Fibroblast of mammary gland (primary cell): ENCODE measurements at regions not wholly inside any gene's neighbourhood (a gene's known extent, or its start where the extent isn't known, plus 50 kb on each side); places are given as distances from the start of the nearest gene placed in this dataset.

Experiments used
- DNase-seq: peaks from one replicate; pipeline ENCODE4 v3.0.0-alpha.2; 2010; ENCODE audit warnings: low read depth
- H3K4me3 ChIP-seq: 2 replicates; pipeline ENCODE4 v1.5.1; 2011; ENCODE audit warnings: low read depth, mild to moderate bottlenecking, low read length, moderate library complexity; ENCODE audit not compliant: control insufficient read depth
- CTCF ChIP-seq: conservative IDR thresholded peaks from 2 replicates; pipeline ENCODE4 v1.5.1; 2011; ENCODE audit warnings: low read depth, low read length, inconsistent platforms; ENCODE audit not compliant: control insufficient read depth, insufficient read depth

- no peak for DNase-seq
- TF ChIP-seq CTCF: no peak
- no peak overlapping the region for H3K4me3 ChIP-seq
These were observed 97.6 kb upstream of the AGAP1 start for GRCh38 chr2:235396071-235396846.

DNA sequence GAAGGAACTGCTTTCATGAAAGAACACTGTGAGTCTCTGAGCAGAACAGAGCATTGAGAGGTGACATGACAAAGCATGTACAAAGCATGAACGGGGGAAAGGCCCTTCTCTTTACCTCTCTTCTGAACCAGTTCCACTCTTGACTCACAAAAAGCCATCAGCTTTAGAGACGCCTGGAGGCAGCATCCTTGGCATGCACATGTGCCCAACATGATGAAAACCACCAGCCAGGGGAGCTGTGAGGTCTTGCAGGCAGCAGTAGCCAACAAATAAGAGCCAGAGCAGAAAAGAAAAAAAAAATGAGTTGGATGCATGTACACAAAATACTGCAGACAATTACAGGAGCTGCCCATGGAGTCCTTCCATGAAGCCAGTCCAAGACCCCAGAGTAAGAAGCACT, 95.5 kb upstream of the AGAP1 start:
- no peak overlapping the region for H3K4me3 ChIP-seq
- no peak for TF ChIP-seq CTCF
- no peak for DNase-seq

GRCh38 chr2:235399895-235400294, 93.9 kb upstream of the AGAP1 start:
- no peak for TF ChIP-seq CTCF
- DNase-seq: no peak
- H3K4me3 ChIP-seq: no peak overlapping the region

DNA sequence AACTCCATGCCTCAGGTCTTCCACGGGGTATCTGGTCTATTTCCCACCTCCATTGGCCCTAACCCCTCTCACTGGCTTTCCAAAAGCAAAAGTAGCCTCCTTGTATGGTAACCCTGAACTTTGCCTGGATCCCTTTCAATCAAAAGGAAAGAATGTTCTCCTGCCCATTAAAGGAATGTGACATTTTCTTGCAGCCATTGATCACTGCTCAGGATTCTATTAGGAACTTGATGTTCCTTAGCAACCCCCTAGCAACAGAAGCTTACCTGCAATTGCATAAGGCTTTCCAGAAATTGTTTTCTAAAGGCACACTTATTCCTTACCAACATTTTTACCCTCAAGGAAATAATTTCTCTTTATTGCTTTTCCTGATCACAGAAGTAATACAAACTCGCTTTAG, 91.4 kb upstream of the AGAP1 start:
- TF ChIP-seq CTCF: no peak
- no peak overlapping the region for H3K4me3 ChIP-seq

DNA sequence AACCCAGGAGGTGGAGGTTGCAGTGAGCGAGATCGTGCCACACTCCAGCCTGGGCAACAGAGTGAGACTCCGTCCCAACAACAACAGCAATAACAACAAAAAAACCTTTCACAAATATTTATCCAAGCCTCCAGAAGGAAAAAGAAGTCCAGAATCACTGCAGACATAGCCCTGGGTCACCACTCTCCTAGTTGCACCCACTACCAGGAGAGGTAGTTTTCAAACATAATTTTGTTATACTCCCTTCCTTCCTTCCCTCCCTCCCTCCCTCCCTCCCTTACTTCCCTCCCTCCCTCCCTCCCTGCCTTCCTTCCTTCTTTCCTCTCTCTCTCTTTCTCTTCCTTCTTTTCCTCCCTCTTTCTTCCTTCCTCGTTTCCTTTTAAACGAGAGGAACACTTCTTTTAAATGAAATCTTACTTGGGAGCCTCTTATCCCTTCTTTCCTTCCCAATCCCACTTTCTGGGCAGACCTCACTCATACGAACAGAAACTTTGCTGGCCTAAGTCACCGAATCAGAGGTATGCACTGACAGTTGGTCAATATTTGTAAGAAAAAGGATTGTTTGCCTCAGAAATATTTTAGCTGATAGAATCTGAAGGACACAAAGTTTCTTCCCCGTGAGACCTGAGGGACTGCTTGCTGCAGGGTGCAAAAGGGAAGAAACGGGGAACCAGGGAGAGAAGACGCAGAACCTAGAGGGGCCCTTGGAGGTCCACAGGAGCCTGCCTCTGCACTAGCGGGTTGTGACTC, 88.1 kb upstream of the AGAP1 start:
- no peak overlapping the region for H3K4me3 ChIP-seq
- no peak for TF ChIP-seq CTCF
- no peak for DNase-seq

More for the DNA sequence above, 91.4 kb upstream of the AGAP1 start:
- no peak for DNase-seq

GRCh38 chr2:235406430-235406829, 87.4 kb upstream of the AGAP1 start:
- no peak for DNase-seq
- TF ChIP-seq CTCF: no peak
- H3K4me3 ChIP-seq: no peak overlapping the region
